AG04450 (cell line): ENCODE measurements at regions not wholly inside any gene's neighbourhood (a gene's known extent, or its start where the extent isn't known, plus 50 kb on each side); places are given as distances from the start of the nearest gene placed in this dataset.

ENCODE experiments used
- CTCF ChIA-PET: fragments of 300-600, 350-600 bp; formaldehyde crosslinking; extraction: SDS; loops from one replicate; lab custom pipeline; 2022; ENCODE audit warnings: antibody characterized with exemption, inconsistent platforms; lab: Charles Lee
- POLR2A ChIA-PET: fragments of 350-600 bp; formaldehyde crosslinking; extraction: SDS; loops from one replicate; lab custom pipeline; 2021; ENCODE audit warnings: antibody characterized with exemption, inconsistent platforms; lab: Yijun Ruan, JAX
- DNase-seq: peaks from one replicate; pipeline ENCODE4 v3.0.0-alpha.2; 2011; ENCODE audit warnings: low read depth, low spot score
- H3K27ac ChIP-seq: one replicate; pipeline ENCODE4 v1.5.1; 2012; ENCODE audit warnings: low read depth, low read length, control low read depth
- H3K27me3 ChIP-seq: one replicate; pipeline ENCODE4 v1.6.0; 2012; ENCODE audit warnings: low read length; ENCODE audit not compliant: control insufficient read depth, insufficient read depth
- H3K4me3 ChIP-seq: 2 replicates; pipeline ENCODE4 v1.5.1; 2011; ENCODE audit warnings: mild to moderate bottlenecking, low read depth, low read length, control low read depth
- H3K9me3 ChIP-seq: 2 replicates; pipeline ENCODE4 v1.5.1; 2012; ENCODE audit warnings: low read length; ENCODE audit not compliant: control insufficient read depth, insufficient read depth
- CTCF ChIP-seq: IDR thresholded peaks from 2 replicates; pipeline ENCODE4 v1.5.1; 2011; ENCODE audit warnings: low read depth, low read length, control low read depth, inconsistent platforms

GRCh38 chr3:72657666-72658065 is 190.6 kb downstream of the SHQ1 start:
- peaks cover 28% of the 10 kb centered on the region for H3K27me3 ChIP-seq
- DNase-seq, result no peak
- no peak for TF ChIP-seq CTCF
- no peaks in the 10 kb centered on the region for H3K9me3 ChIP-seq
- CTCF ChIA-PET, result no interaction called here
- H3K4me3 ChIP-seq, result no peak overlapping the region
- no peak overlapping the region for H3K27ac ChIP-seq
- POLR2A ChIA-PET, result no interaction called here

- Histone ChIP-seq H3K27ac (no peak overlapping the region), H3K4me3 (no peak overlapping the region), H3K9me3 (no peaks in the 10 kb centered on the region), H3K27me3 (peaks cover 29% of the 10 kb centered on the region)
- ChIA-PET CTCF (no interaction called here), POLR2A (no interaction called here)
- DNase-seq, result no peak
- no peak for TF ChIP-seq CTCF
Measured at GRCh38 chr3:72655723-72656122, 192.5 kb downstream of the SHQ1 start.

GRCh38 chr3:72655131-72655551 is 193.1 kb downstream of the SHQ1 start:
- H3K4me3 ChIP-seq, result no peak overlapping the region

GRCh38 chr3:72652395-72652794 is 195.8 kb downstream of the SHQ1 start:
- POLR2A ChIA-PET, result no interaction called here
- CTCF ChIA-PET, result no interaction called here

More at GRCh38 chr3:72655131-72655551, 193.1 kb downstream of the SHQ1 start:
- Histone ChIP-seq H3K9me3 (no peaks in the 10 kb centered on the region), H3K27me3 (peaks cover 32% of the 10 kb centered on the region), H3K27ac (no peak overlapping the region)
- no peak for TF ChIP-seq CTCF
- DNase-seq, result no peak
- ChIA-PET CTCF (no interaction called here), POLR2A (no interaction called here)

GRCh38 chr3:72651498-72651897 is 196.7 kb downstream of the SHQ1 start:
- Histone ChIP-seq H3K27ac (no peak overlapping the region), H3K9me3 (no peaks in the 10 kb centered on the region), H3K27me3 (peaks cover 28% of the 10 kb centered on the region), H3K4me3 (no peak overlapping the region)
- no peak for TF ChIP-seq CTCF
- ChIA-PET POLR2A (no interaction called here), CTCF (interaction anchor here (1.0 kb wide), 1 partner anchor 15 kb away, joined by 6 read pairs; no protein-coding TSS in a partner anchor)
- no peak for DNase-seq

More at GRCh38 chr3:72652395-72652794, 195.8 kb downstream of the SHQ1 start:
- Histone ChIP-seq H3K27me3 (peaks cover 28% of the 10 kb centered on the region), H3K4me3 (no peak overlapping the region), H3K9me3 (no peaks in the 10 kb centered on the region), H3K27ac (no peak overlapping the region)
- no peak for TF ChIP-seq CTCF
- DNase-seq, result no peak
